Fibroblast of the conjunctiva (primary cell): ENCODE measurements at regions not wholly inside any gene's neighbourhood (a gene's known extent, or its start where the extent isn't known, plus 50 kb on each side); places are given as distances from the start of the nearest gene placed in this dataset.

Experiments
- DNase-seq: peaks from one replicate; pipeline ENCODE4 v3.0.0-alpha.2; 2010; ENCODE audit warnings: low read depth

- no peak for DNase-seq
Observed at GRCh38 chr17:69719474-69720048, 305.1 kb downstream of the MAP2K6 start.

DNA sequence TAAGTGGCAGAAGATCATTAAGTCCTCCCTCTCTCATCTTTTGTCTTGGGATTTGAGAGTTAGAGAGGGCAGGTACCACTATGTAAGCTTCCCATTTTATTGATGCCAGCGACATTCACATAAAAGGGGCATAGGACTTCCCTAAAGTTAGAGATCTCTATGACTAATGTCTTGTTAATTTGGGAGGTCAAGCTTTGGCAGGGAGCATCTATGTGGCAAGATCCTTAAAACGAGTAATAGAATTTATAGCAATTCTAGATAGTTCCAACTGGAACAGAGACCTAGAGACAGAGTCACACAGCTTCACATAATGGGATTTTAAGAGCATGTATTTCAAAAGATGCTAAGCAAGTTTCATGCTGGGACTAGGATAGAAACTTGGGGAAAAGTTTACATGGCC, 308.0 kb downstream of the MAP2K6 start:
- DNase-seq = no peak

DNA sequence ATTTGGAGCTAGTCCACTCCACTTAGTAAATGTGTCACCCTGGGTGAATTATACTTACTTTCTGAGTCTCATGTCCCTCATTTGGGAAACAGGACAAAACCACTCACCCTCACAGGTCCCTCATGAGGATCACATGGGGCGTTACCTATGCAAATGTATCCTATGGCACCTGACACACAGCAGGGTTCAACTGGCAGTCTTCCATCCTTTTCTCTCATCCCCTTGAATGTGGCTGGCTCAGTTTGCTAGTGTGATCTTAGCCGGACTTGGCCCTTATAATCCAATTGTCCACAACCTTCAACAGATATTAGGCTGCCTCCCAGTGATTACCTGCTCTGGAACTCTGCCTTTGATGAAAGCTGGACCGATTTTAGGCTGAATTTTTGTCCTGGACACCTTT, 308.8 kb downstream of the MAP2K6 start:
- DNase-seq = no peak

DNA sequence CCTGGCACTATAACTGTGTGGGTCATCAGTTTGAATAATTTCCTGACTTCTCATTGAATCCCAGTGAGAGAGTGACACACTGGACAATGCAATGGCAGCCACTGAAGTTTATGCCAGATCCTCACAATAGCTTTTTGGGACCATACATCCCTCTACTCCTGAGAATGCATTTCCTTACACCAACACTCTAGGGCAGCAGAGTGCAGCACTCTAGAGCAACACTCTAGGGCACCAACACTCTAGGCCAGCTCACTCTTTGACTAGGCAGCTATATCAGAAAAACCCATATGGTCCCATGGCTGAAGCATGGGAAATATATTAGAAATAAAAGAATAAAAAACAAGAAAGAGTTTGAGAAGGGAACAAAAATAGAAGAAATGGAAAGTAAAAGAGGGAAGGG, 309.2 kb downstream of the MAP2K6 start:
- no peak for DNase-seq

- DNase-seq = no peak
Observed at GRCh38 chr17:69724238-69724637, 309.7 kb downstream of the MAP2K6 start.

DNA sequence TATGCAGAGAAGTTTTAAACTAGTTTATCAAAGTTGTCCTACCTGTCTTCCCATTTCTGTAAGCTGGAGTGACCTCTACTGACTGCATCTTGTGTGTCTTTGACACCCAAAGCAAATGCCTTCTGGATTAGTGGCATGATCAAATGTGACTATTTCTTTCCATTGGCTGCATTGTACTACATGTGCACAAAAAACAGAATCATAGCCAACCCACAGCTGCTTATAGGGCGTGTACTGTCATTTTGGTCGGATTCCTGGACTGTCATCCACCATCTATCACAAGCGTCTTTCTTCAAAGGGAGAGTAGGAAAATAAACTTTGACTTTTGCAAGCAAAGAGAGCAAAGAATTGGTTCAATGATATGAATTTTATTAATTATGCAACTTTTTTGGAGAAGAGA, 310.6 kb downstream of the MAP2K6 start:
- DNase-seq = no peak

- DNase-seq = no peak
Observed at GRCh38 chr17:69728816-69729215, 314.3 kb downstream of the MAP2K6 start.

DNA sequence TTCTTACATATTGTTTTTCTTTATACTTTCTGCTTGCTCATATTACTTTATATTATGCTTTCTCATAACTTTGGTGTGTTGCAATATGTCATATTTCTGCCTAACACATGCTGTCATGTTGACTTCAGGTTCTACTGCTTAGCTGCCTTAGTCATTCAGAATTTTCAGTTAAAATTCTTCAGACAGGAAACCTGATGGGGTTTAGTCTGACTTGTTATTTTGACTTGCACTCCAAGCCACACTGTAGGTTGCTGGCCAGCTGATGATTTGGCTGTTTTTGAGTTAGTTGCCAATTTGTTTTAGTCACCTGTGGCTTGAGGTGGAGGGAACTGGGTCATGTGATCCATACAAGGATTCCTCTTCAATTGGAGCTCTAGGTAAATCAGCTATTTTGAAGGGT, 315.4 kb downstream of the MAP2K6 start:
- DNase-seq = no peak

- no peak for DNase-seq
Observed at GRCh38 chr17:69732272-69732918, 317.9 kb downstream of the MAP2K6 start.

DNA sequence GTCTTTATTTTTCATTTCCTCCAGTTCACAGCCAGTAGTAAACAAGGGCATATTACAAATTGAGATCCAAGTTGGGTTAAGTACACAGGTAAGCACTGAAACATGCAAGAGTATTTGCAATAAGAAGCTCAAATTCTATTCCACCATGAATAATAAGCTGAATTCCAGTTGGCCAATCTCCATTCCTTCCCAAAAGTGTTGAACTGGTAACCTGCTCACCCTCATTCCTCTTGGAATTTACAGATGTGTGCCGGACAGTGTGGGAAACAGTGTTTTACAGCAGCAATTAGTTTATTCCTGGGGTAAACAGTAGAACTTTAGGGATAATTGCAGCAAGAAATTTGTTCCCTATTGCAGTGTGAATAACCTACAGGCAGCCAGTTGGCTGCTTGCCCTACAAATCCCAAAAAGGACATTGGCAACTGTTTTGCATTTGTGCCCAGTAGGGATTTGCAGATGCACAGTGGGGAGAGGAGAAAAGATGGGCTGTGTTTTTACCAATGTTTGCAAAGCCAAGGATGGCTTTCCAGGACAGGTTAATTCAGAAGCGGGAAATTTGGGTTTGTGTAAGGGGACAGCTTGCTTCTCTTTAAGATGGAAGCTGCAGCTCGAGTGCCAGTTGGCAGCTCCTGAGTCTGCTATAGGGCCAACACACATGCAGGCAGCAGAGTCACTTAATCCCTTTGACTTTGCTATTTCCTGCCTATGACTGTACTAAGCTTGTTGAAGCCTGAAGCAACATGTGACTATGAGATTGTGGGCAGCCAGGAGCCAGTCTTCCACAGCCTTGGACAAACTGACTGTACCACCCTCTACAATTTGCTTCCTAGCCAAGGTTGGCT, 318.9 kb downstream of the MAP2K6 start:
- peak; percentile 75 for DNase-seq

- no peak for DNase-seq
Observed at GRCh38 chr17:69734656-69735055, 320.2 kb downstream of the MAP2K6 start.

DNA sequence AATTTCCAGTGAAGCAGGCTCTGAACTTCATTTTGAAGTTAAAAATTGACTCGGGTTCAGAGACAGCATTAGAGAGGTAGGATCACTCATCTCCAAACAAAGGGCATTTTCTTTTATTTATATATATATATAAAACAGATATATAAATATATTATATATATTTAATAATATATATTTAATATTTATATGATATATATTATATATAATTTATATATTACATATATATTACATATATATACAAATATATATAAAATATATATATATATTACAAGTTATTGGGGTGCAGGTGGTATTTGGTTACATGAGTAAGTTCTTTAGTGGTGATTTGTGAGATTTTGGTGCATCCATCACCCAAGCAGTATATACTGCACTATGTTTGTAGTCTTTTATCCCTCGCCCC, 320.8 kb downstream of the MAP2K6 start:
- DNase-seq = no peak

DNA sequence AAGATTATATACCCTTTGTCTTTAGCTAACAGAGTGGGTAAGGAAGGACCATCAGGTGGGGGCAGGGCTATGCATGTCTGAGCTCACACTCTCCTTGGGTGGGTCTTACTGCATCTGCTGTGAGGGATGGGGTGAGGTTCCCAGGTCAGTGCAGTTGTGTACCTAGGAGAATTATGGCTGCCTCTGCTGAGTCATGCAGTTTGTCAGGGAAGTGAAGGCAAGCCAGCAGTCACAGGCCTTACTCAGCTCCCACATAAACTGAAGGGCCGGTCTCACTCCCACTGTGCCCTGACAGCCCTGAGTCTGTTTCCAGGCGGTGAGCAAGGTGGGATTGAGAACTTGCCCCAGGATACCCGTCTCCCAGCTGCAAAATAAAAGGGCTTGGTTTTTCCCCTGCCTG, 328.6 kb downstream of the MAP2K6 start:
- no peak for DNase-seq

DNA sequence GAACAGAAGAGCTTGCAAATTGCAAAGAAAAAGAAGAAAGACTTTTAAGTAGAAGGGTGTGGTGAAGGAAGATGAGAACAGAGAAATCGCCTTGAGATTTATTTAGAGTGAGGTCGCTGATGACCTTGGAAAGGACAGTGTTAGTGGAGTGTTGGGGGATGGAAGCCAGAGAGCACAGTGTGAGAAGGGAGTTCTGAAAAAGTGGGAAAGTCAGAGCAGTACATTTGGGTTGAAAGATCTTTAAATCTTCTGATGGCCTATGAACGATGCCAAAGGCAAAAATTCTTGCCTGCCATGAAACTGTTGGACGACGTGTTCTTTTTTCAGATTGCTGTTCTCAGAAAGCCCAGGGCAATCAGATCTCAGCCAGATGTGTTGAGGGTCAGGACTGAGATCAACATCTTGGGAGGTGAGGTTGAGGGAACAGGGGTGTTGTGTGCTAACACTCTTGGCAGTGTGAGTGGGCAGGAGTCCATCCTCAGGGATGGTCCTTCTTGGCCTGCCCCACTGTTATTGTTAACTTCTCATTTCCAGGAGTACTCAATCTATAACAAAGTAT, 330.1 kb downstream of the MAP2K6 start:
- peak; percentile 31 for DNase-seq

DNA sequence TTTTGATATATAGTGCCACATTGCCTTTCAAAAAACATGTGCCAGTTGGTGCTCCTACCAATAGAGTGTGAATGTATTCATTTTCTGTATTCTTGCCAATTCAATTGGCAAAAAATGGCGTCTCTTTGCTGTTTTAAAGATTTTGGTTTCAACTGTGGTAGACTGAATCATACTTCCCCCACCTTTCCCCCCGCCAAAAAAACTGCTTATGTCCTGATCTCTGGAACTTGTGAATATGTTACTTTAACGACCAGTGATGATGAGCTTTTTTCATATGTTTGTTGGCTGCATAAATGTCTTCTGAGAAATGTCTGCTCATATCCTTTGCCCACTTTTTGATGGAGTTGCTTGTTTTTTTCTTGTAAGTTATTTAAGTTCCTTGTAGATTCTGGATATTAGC, 325.1 kb upstream of the KCNJ16 start:
- no peak for DNase-seq

GRCh38 chr17:69757688-69758430, 317.2 kb upstream of the KCNJ16 start:
- DNase-seq = peak; percentile 93

GRCh38 chr17:69760562-69760961, 314.5 kb upstream of the KCNJ16 start:
- DNase-seq = no peak

DNA sequence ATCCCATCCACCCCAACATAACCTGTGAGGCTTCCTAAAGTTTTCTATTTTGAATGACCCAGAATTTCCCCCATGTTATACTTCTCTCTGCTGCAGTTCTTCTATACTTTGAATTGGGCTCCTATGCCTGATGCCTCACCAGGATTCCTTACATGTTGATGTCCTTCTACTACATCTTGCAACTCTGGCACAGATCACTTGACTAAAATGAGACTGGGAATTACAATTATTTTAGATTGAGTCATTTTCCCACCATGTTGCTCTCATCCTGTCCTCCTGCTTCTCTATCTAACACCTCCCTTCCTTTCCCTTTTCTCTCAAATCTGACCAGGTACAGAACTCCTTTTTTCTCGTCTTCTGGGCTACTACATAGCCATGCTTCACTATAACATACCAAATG, 314.0 kb upstream of the KCNJ16 start:
- no peak for DNase-seq

GRCh38 chr17:69761767-69762321, 313.2 kb upstream of the KCNJ16 start:
- DNase-seq = peak; percentile 76

- DNase-seq = no peak
Observed at GRCh38 chr17:69762359-69762758, 312.7 kb upstream of the KCNJ16 start.

DNA sequence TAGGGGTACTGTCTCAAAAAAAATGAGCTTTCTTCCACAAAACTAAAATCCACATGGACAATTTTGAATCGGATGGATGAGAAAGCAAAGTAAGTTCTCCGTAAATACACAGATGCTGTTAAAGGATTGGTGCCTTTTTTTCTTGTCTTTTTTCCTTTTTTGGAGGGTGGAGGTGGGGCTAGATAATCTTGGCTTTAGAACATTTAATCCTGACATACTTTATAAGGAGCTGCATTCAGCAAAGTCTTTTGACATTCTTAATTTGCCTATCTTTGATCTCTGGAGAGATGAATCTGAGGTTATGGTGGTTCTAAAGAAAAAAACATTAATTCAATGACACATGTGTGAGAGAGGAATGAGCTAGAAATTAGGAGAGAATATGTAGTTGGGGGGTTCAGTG, 312.3 kb upstream of the KCNJ16 start:
- no peak for DNase-seq

DNA sequence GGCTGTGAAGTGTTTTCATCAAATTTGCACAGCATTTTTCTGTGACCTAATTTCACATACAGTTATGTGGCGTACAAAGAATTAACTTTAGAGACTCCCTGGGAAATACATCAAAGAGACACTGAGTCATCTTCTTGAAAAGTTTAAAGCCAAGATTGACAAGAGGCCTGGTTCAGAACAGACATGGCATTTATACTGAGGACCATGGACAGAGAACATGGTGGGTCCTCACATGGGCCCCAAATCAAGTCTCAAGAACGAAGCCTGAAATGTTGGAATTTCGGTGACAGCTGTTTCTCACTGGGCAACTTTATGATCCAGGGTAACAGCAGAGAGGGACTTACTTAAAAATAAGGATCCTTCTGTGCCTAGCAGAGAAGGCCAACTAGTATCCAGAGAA, 311.5 kb upstream of the KCNJ16 start:
- peak; percentile 17 for DNase-seq
